ENCODE measurements at regions not wholly inside any gene's neighbourhood (a gene's known extent, or its start where the extent isn't known, plus 50 kb on each side); places are given as distances from the start of the nearest gene placed in this dataset.

GRCh38 chr13:91141543-91142061 lies 205.9 kb upstream of the MIR17HG start:
- peak; percentile 37 for DNase-seq

GRCh38 chr13:91142572-91142971 lies 204.9 kb upstream of the MIR17HG start:
- DNase-seq: peak; percentile 88

DNA sequence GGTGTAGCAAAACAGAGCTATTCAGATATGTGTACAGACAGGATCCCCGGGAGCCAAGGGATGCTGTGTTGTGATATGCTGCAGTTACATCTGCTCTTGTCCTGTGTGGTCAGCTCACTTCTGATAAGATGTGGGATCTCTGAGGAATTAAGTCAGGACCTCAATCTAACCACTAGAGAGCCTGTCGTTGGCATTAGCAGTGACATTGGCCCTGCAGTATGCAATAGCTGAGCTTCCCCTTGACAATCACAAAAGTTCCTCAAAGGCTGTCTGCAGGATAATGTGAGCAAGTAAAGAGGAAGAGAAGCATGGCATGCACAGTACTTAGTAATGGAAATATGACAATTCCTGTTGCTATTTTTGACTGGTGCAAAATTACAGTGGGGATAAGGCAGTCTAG lies 203.4 kb upstream of the MIR17HG start:
- peak; percentile 37 for DNase-seq

- no peak for DNase-seq
Measured at GRCh38 chr13:91144486-91144885, 203.0 kb upstream of the MIR17HG start.

- no peak for DNase-seq
Measured at GRCh38 chr13:91145571-91146205, 201.8 kb upstream of the MIR17HG start.

GRCh38 chr13:91146601-91147000 lies 200.9 kb upstream of the MIR17HG start:
- DNase-seq: no peak

- no peak for DNase-seq
Measured at GRCh38 chr13:91148098-91148497, 199.4 kb upstream of the MIR17HG start.

DNA sequence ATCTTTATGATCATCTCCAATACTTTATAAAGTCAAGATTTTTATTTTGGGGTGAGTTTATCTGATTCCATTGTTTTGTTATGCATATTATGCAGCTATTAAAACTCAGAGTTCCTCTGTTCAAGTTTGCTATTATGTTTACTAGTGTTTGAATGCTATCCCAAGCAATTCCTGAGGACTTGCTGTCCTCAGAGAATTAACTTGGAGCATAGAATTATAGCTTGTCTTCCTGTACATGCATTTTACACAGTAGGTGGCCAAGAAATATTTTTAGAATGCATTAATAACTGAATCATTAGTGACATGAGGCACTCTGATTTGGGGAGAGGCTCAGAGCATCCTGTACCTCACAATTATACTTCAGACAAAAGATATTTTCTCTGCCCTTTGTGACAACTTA lies 195.6 kb upstream of the MIR17HG start:
- no peak for DNase-seq

DNA sequence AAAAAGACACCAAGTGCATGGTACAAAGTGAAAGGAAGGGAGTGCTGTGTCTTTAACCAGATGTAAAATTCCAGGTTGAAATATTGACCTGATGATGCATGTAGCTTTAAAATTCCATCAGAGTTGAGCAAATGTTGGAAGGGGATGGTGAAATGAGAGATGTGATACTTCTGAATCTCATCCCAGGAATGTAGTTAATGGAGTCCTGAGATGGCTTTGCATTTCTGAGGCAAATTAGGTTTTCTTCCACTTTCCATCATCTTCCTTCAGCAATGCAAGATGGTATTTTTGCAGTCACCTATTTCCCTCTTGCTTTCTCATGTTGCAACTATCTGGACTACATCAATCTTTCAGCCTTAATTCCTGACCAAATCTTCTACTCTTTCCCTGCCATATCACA lies 194.1 kb upstream of the MIR17HG start:
- DNase-seq: no peak

DNA sequence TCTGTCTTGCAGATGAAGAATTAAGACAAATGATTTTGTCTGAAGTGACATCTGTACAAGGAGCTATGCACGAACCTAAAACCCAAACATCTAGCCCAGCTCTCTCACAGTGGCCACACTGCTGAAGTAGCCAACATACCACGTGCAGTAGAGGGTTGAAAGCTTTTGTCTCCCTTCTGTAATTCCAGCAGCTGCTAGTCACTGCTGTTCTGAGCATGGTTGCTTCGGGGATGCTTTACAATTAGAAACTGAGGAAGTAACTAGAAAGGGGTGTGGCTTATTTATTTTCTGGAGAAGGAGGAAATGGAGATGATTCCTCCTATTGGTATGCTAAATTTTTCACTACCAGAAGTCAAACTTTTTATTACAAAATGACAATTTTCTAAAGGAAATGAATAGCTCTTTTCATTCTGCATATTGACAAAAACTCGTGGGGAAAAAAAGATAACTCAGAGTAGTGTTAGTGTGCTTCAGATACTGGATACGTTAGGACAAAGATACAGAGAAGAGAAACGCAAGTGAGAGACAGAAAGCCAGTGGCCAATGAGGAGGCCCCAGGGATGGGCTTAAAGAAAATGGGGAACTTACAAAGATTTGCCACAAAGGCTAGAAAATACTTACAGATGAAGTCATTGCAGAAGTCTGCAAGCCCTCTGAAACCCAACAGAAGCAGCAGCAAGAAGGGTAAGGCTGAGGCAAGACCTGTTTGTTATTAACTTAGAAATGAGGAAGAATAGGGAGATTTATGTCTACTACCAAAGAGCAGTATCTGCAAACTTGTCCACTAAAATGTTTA lies 192.7 kb upstream of the MIR17HG start:
- peak; percentile 7 for DNase-seq

- peak; percentile 35 for DNase-seq
Measured at GRCh38 chr13:91155512-91156114, 191.9 kb upstream of the MIR17HG start.

DNA sequence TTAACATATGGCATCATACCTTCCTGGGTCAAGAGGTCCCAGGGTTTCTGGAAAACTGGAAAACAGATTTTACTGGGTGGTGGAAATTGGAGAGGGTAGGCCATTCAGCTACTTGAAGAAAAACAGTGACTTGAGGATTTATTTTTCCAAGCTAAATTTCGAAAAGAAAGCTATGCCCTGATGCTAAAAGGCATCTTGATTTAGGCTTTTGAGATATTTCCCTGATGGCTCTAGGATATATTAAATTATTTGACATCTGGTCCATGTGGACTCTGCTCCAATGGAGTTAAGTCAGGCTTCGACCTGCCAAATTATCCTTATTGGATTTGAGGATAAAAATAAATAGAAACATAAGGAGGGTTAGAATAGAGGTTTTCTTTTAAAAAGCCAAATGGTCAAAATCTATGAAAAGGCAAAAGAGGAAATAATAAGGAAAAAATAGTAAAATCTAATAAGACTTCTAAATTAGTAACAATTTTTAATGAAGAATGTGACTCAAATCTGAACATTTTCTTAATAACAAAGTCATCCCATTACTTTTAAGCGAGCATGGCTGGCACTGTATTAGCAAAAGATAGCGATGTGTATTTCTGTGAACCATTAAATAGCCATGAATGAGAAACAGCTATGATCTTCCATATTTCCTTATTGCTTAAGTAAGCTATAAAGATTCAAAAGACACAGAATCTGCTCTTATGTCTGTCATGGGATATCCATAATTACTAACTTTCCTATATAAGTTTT lies 190.0 kb upstream of the MIR17HG start:
- DNase-seq: no peak

GRCh38 chr13:91158017-91158395 lies 189.5 kb upstream of the MIR17HG start:
- peak; percentile 8 for DNase-seq

DNA sequence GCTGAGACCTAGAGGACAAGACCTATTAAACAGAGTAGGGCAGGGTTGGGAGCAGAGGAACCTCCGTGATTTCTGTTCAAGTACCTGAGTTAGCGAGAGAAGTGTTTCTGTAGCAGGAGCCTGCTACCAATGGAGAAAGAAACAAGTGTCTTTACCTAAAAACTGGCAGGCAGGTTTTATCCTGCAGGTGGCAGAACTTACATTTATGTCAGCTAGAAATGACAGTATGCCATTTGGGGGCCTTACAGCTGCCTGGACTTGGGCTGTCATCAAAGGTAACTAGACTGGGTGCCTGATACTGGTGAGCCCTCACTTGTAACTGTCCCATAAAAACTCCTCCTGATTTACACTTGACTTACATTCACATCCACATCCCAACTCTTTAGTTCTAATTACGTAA lies 185.3 kb upstream of the MIR17HG start:
- DNase-seq: peak; percentile 78

- no peak for DNase-seq
Measured at GRCh38 chr13:91162589-91162988, 184.9 kb upstream of the MIR17HG start.

- DNase-seq: no peak
Measured at GRCh38 chr13:91165758-91166157, 181.7 kb upstream of the MIR17HG start.

GRCh38 chr13:91166714-91167511 lies 180.6 kb upstream of the MIR17HG start:
- peak; percentile 22 for DNase-seq

DNA sequence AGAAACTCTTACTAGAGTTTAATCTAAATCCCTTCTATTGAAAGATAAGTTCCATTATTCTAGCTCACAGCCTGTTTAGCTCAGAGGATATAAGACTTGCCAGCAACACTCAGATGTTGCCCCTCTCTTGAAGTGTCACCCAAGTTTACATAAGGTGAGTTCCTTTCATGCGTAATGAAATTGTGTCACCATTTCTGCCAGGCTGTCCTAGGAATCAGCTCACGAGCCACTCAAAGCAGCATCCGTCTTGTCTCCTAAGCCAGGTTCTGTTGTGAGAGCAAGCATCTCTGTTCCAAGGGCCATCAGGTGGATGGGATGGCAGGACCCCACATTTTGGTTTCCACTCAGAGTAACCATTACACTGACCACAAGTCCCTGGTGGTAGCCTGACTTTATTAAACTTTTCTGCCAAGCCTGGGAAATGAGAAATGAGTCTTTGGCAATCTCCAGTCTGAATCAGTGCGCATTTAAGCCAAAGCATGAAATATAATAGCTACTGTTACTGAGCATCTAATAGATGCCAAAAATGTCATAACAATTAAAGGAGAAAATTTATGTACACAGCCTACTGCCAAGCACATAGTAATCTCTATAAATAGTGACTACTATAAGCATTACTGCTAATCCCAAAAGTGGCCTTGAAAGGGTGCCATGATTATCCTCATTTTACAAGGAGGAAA lies 179.6 kb upstream of the MIR17HG start:
- peak; percentile 42 for DNase-seq

DNA sequence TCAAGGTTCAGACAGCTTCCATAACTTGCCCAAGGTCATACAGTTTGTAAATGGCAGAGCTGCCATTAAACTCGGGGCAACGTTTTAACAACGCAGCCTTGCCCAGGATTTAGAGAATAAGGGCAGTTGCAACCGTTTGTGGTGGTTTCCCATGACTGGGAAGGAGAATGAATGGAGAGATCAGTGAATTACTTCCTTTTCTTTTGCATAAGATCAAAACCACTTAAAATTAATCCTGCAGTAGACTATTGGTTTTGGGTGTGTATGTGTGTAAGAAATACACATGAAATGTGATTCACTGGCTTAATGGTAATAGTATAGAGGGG lies 179.1 kb upstream of the MIR17HG start:
- no peak for DNase-seq

DNA sequence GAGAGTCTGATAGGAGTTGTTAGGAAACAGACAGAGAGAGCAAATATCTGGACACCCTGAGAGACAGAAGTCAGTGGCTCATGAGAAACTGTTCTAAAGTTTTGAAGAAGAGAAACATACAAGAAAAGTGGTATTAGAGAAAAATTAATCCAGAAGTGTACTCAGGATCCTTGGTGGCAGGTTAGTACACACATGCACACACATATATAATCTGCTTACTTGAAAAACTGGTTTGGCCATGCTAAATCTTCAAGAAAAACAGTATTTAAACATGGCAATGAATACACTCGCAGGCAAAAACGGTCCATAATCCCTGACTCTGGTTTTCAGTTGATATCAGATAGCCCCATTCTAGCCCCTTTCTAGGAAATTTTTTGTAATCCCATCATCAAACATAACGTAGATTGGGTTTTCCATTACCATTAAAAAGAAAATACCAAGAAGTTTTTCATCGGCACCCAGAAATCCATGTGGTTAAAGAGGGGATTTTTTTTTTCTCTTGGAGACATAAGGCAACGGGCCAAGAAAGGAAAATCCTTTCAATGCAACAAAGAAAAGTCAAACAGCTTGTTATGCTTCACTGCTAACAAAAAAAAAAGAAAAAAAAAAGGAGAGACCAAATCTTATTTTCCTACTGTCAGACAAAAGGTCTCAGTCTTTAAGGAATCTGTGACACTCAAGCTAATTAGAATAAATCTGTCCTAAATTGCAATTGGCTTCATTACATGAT lies 178.0 kb upstream of the MIR17HG start:
- peak; percentile 33 for DNase-seq

DNA sequence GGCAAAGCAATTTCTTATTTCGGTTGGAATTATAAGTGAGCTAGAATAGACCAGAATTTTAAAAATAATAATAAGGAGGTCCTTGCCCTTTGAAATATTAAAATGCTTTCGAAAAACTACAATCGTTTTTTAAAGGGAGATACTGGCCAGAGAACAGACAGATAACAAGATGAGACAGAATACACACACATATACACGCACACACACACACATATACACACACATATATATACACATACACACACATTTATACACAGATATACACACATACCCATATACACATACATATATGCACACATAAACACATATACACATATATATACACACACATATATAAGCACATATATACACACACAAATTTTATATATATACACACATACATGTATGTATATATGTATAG lies 175.3 kb upstream of the MIR17HG start:
- DNase-seq: no peak

All from DMS53 (cell line).